Upper lobe of right lung (tissue), 1 donor: ENCODE measurements at regions not wholly inside any gene's neighbourhood (a gene's known extent, or its start where the extent isn't known, plus 50 kb on each side); places are given as distances from the start of the nearest gene placed in this dataset.
A peak's percentile ranks its signal among the peaks of the same experiment; 100 is the strongest.
"Not testable (repeated sequence)": the region's sequence is repeated elsewhere in the genome, so short reads cannot be mapped to it uniquely, and the experiment has no call there.

Source experiments
- ATAC-seq: fragments of 200-7000 bp; cut with Tn5 transposase; one replicate; pipeline ENCODE4 v1.9.1; 2020; ENCODE audit warnings: mild to moderate bottlenecking, moderate library complexity
- DNase-seq: peaks from one replicate; pipeline ENCODE4 v3.0.0-alpha.2; 2020
- H3K27ac ChIP-seq: fragments of 200-600 bp; one replicate; pipeline ENCODE4 v1.8.0; 2022
- H3K27me3 ChIP-seq: fragments of 200-600 bp; one replicate; pipeline ENCODE4 v1.8.0; 2022; ENCODE audit warnings: mild to moderate bottlenecking
- H3K36me3 ChIP-seq: fragments of 200-600 bp; one replicate; pipeline ENCODE4 v1.8.0; 2022
- H3K4me1 ChIP-seq: fragments of 200-600 bp; one replicate; pipeline ENCODE4 v1.8.0; 2022
- H3K4me3 ChIP-seq: fragments of 200-600 bp; one replicate; pipeline ENCODE4 v1.8.0; 2022; ENCODE audit warnings: mild to moderate bottlenecking
- H3K9me3 ChIP-seq: fragments of 200-600 bp; one replicate; pipeline ENCODE4 v1.8.0; 2022
- intact Hi-C: fragments of 100-400 bp; cut with DNase I; formaldehyde crosslinking; loops from one replicate; pipeline ENCODE4 v1.11.0; 2022
- donor health status: DM: no; HTN: yes; CAD: no; lungs with severe emphysema.

DNA sequence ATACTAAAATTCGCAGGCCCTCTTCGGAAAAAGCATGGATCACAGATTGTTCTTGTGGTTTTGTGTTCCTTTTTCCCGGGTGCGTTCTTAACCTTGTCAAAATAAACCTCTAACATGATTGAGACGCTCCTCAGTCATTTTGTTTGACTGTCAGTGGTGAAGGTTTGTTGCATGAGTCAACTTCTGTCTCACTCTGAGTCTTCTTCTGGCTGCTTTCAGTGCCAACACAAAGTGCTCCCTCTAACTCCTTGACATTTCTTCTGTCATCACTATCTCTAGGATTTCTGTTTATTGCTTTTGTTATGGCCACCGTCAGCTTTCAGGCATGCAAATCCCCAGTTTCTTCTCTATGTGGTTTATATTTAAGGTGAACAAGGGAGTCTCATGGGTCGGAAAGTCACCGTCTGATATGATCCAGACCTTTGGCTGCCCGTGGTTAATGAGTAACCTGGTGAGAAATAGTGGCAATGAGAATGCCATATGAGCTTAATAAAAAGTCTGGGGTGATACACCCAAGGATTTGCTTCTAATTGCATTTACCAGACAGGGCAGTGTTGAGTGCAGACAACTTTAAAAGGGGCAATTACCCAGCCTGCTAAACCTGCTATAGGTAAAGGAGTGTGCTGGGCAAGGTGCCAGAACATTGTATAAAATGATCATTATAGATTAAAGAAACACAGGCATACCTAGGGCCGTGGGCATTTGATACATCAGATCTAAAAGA is 248.9 kb upstream of the FAM240B start:
- H3K9me3 ChIP-seq, H3K36me3 ChIP-seq, H3K4me3 ChIP-seq, H3K27me3 ChIP-seq, H3K4me1 ChIP-seq, ATAC-seq, H3K27ac ChIP-seq, DNase-seq, intact Hi-C loops: not testable (repeated sequence)

DNA sequence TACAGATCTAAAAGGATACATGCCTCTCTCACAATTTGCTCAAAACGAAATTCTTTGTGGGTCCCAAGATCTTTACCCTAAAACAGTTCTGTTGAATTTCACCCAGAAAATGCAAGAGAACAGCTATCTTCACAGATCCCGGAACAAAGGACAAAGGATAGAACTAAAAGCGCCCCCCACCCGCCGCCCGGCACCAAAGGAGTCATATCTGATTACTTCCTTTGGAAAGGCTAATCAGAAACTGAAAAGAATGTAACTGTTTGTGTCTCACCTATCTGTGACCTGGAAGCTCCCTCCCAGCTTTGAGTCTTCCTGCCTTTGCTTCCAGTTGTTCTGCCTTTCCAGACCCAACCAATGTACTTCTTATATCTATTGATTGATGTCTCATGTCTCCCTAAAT is 247.9 kb upstream of the FAM240B start:
- DNase-seq, H3K27me3 ChIP-seq, H3K27ac ChIP-seq, ATAC-seq, H3K4me3 ChIP-seq, H3K4me1 ChIP-seq, intact Hi-C loops, H3K36me3 ChIP-seq, H3K9me3 ChIP-seq: not testable (repeated sequence)

DNA sequence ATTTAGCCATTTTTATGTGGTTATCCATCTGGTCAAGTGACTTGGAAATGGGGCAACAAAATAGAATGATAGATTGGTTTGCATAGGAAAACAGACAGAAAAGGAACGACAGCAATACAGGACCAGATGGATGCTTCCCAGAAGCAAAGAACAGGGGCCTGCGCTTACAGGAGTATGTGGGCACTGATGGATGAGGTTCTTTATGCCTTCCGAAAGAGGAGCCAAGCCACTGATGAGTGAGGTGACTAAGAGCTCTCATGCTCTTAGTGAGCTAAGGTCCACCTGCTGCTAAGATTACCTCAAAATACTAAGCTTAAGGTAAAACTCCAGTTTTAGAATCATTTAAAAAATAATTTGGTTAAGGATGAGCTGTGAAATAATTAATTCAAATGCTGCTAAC is 247.4 kb upstream of the FAM240B start:
- H3K4me3 ChIP-seq, ATAC-seq, H3K4me1 ChIP-seq, intact Hi-C loops, H3K36me3 ChIP-seq, H3K27ac ChIP-seq, H3K9me3 ChIP-seq, DNase-seq, H3K27me3 ChIP-seq: not testable (repeated sequence)

DNA sequence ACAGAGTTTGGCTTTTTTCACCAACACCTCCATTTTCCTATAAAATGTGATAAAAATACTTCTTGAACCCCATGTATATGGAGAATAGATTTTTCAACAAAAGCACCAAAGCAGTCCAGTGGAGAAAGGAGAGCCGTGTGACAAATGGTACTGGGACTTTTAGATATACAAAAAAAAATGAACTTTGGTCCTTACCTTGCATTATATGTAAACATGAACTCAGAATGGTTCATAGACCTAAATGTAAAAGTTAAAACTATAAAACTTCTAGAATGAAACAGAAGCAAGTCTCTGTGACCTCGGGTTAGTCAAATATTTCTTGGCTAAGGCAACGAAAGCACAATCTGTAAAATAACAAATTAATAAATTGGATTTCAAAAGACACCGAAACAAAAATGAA is 239.9 kb upstream of the FAM240B start:
- H3K27me3 ChIP-seq, H3K4me1 ChIP-seq, H3K4me3 ChIP-seq, DNase-seq, H3K9me3 ChIP-seq, ATAC-seq, H3K36me3 ChIP-seq, H3K27ac ChIP-seq, intact Hi-C loops: not testable (repeated sequence)

DNA sequence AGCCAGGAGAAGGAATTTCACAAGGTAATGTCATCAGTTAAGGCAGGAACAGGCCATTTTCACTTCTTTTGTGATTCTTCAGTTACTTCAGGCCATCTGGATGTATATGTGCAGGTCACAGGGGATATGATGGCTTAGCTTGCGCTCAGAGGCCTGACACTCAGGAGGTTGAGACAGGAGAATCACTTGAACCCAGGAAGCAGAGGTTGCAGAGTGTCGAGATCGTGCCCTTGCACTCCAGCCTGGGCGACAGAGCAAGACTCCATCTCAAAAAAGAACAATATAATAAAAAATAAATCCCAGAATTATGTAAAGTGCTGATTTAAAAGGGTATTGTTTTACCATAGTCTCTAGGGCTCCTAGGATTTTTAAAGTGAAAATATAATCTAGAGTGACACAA is 235.9 kb upstream of the FAM240B start:
- H3K27ac ChIP-seq, H3K4me3 ChIP-seq, H3K36me3 ChIP-seq, DNase-seq, ATAC-seq, H3K4me1 ChIP-seq, intact Hi-C loops, H3K9me3 ChIP-seq, H3K27me3 ChIP-seq: not testable (repeated sequence)

DNA sequence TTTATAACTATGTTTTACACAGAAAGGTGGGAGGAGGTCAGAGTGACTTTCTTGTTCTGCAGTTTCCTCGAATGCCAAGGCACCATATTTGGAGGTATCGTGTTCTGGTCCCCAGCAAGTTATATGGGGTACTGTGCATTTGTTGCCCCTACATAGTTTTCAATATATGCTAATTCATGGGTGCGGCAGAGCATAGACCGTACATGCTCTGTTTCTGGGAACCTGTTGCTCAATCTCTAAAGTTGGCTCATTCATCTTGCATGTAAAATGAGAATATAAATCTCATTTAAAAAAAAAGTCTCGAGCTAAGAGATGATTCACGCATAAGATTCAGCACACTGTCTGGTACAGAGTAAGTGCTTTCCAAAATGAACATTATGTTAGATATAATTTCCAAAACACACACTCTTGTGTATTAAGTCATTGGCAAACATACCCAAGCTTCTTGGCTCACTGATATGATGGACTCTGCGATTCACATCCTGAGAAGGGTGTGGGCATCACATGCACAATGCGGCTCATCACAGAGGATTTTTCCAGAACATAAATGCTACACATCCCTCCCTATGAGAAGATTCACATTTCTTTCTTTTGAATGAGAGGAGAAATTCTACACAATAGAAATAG is 232.9 kb upstream of the FAM240B start:
- H3K9me3 ChIP-seq, H3K36me3 ChIP-seq, H3K4me1 ChIP-seq, intact Hi-C loops, ATAC-seq, H3K27ac ChIP-seq, H3K27me3 ChIP-seq, DNase-seq, H3K4me3 ChIP-seq: not testable (repeated sequence)

DNA sequence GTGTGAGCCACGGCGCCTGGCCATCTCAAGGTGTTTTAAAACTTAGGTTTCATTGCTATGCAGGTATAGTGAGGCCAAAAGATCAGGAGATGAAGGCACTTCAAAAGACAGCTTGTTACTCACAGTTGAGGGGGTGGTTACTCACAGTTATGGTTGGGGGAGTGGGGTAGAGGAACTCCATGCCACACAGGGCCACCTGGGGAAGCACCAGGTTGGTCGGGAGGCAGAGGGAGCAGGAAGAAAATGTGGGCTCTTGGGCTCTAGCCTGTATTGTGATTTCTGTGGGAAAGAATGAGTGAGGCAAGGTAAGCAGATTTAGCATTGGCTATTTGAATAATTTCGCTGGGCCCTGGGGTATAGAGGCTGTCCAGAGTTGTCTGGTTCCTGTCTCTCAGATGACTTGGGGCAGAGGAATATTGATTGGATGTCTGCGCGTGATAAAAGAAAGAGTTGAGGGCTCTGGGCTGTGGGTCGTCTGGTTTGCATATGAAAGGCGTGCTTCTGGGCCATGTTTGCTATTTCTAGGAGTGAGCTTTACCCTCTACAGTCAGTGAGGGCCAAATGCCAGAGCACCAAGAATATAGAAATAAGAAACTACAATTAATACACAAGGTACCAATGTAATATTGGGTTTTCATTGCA is 226.1 kb upstream of the FAM240B start:
- DNase-seq, H3K36me3 ChIP-seq, H3K27me3 ChIP-seq, H3K4me3 ChIP-seq, ATAC-seq, H3K27ac ChIP-seq, H3K4me1 ChIP-seq, intact Hi-C loops, H3K9me3 ChIP-seq: not testable (repeated sequence)

DNA sequence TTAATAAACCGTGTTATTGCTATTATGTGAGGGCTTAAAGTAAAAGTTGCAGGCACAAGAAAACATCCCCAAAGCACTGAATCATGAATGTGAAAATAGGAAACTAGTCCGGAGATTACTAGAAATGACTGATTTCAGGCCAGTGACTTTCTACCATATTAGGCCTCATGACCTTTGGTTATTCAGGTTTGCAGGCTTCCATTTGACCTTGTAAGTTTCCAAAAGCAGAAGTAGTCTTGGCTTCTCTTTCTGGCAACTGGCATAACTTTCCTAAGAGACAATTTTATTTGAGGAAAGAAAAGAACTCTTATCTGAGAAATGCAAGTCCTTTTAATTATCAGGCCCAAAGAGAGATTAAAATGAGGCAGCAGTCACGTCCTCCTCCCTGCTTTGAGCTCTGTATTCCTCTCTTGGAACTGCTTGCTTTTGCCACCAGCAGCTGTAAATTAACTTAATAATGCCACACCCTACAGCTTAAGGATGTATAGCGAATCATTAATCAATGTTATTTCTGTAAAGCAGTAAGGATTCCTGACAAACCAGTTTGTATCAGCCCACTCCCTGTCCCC is 225.0 kb upstream of the FAM240B start:
- intact Hi-C loops, H3K4me3 ChIP-seq, H3K27ac ChIP-seq, H3K27me3 ChIP-seq, DNase-seq, ATAC-seq, H3K9me3 ChIP-seq, H3K36me3 ChIP-seq, H3K4me1 ChIP-seq: not testable (repeated sequence)

DNA sequence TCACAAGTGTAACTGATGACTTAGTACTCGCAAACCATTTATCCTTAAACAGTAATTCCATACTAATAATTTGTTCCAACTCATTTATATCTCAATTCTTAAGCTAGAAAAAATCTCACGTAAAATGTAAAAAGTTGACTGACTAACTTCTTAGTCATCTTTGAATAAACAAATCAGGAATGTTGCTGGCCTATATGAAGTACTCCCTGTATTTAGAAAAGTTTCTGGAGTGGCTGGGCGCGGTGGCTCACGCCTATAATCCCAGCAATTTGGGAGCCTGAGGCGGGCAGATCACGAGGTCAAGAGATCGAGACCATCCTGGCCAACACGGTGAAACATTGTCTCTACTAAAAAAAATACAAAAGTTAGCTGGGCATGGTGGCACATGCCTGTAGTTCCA is 220.6 kb upstream of the FAM240B start:
- H3K36me3 ChIP-seq, H3K27ac ChIP-seq, intact Hi-C loops, H3K27me3 ChIP-seq, DNase-seq, H3K4me3 ChIP-seq, H3K4me1 ChIP-seq, H3K9me3 ChIP-seq: not testable (repeated sequence)
- peak; percentile 46 for ATAC-seq

DNA sequence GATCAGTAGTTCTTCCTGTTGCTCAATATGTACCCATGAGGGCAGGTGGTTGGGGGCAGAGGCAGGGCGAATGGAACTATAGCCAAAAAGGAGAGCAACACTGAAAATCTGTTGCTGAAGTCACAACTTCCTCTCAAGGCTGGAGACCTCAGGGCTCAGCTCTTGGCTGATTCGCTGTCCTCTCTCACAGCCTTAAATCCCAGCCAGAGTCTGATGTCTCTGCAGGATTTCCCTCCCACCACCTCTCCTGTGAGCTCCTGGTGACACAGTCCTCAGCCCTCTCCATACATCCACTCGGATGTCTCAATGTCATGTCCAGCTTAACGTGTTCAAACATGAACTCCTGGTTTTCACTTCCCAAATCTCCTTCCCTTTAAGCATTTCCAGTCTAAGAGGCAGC is 218.7 kb upstream of the FAM240B start:
- H3K27me3 ChIP-seq, H3K36me3 ChIP-seq, DNase-seq, H3K4me1 ChIP-seq, H3K27ac ChIP-seq, intact Hi-C loops, H3K9me3 ChIP-seq, H3K4me3 ChIP-seq: not testable (repeated sequence)
- peak; percentile 65 for ATAC-seq

DNA sequence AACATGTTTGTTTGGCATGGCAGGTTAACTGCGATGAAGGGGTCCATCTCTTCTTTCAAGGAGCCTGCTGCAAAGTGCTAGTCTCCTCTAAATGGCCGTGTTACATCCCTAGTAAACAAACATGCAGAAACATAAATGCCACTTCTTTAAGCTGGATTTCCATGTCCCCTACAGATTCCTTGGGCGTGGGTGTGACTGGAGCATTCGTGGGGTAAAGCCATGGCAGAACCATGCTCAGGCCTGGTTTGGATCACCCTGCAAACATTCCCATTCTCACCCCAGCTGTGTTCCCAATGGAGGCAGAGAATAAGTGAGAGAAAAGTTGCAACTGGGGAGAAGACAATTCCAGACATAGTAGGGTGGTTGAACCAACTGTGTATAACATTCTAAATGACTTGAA is 208.0 kb upstream of the FAM240B start:
- H3K4me3 ChIP-seq, H3K27me3 ChIP-seq, H3K9me3 ChIP-seq, DNase-seq, H3K4me1 ChIP-seq, H3K27ac ChIP-seq, intact Hi-C loops, H3K36me3 ChIP-seq: not testable (repeated sequence)
- ATAC-seq, result peak; percentile 14

DNA sequence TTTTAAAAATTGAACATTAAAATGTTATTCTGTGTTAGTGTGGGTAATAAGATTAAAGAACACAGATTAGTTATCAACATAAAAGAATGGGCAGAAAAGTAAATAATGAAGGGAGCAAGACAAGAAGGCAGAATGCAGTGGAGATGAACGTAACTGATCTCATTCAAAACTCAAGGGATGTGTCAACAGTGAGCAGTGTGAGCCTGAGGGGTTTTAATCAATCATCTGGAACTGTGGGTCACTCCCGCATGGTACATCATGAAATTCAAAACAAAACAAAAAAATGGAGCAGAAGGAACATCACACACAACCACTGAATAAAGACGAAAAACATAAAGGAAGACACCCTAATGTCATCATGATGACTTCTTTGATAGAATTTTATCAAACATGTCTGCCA is 206.6 kb upstream of the FAM240B start:
- H3K9me3 ChIP-seq, H3K27ac ChIP-seq, intact Hi-C loops, H3K4me3 ChIP-seq, H3K27me3 ChIP-seq, H3K4me1 ChIP-seq, ATAC-seq, DNase-seq, H3K36me3 ChIP-seq: not testable (repeated sequence)

DNA sequence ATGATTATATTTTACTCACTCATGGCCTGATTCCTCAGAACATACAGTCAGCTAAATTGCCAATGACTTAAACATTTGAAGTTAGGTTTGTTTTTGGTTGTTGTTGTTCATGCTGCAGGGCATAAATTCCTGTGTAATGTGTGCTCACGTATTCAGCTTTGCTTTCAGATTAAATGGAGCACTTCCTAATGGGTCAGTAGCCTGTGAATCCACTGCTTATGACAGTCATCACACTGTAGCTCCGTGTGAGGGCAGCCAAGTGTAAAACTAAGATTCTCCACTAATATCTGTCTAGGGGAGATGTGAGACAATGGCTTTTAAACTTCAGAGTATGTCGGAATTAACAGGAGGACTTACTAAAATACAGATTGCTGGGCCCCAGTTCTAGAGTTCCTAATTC is 201.3 kb upstream of the FAM240B start:
- H3K27me3 ChIP-seq, H3K36me3 ChIP-seq, DNase-seq, ATAC-seq, H3K4me3 ChIP-seq, H3K9me3 ChIP-seq, H3K4me1 ChIP-seq, H3K27ac ChIP-seq, intact Hi-C loops: not testable (repeated sequence)

DNA sequence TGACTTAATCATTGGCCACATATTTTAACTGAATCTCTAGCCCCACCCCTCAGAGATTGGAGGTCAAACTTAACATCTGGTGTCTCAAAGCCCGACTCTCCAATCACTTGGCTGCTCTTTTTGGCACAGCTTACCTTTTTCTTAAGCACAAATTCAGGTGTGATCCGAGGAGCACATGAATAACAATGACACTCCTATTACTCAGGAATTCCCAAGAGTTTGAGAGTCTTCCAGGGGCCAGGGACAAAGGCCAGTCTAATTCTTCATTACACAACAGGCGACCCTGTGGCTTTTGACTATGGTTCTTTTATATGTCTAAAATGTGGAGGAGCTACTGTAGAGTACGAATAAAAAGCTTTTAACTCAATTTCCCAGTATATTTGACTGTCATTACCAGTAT is 190.7 kb upstream of the FAM240B start:
- H3K4me1 ChIP-seq, ATAC-seq, H3K27me3 ChIP-seq, intact Hi-C loops, H3K9me3 ChIP-seq, DNase-seq, H3K27ac ChIP-seq, H3K4me3 ChIP-seq, H3K36me3 ChIP-seq: not testable (repeated sequence)
